Cerebellar nuclear complex (tissue), 1 donor: ENCODE measurements at regions not wholly inside any gene's neighbourhood (a gene's known extent, or its start where the extent isn't known, plus 50 kb on each side); places are given as distances from the start of the nearest gene placed in this dataset.

ENCODE experiments used
- DNase-seq, 2 experiments: peaks; one replicate each; lab custom pipeline; 2025; lab: John Stamatoyannopoulos, UW

DNA sequence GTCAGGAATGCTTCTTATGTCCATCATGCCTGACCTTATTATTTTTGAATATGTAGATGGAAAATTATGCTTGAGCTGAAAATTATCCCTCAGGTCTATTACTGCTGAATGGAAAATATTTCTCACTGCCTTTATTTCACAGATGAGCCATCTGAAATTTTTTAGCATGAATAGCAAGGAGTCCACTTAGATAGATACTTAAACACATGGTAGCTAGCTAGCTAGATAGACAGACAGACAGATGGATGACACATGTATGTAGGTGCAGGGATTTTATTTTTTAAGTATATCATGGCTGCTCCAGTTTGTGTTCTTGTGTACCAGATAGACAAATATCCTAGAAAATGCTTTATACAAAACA lies 645.0 kb downstream of the MMUT start:
- DNase-seq: no peak

- no peak for DNase-seq
These were observed 645.6 kb downstream of the MMUT start for GRCh38 chr6:48817333-48818051.

- no peak for DNase-seq
These were observed 648.1 kb downstream of the MMUT start for GRCh38 chr6:48814957-48815356.

GRCh38 chr6:48813836-48814235 lies 649.2 kb downstream of the MMUT start:
- no peak for DNase-seq

- DNase-seq: no peak
These were observed 653.4 kb downstream of the MMUT start for GRCh38 chr6:48809700-48810099.

DNA sequence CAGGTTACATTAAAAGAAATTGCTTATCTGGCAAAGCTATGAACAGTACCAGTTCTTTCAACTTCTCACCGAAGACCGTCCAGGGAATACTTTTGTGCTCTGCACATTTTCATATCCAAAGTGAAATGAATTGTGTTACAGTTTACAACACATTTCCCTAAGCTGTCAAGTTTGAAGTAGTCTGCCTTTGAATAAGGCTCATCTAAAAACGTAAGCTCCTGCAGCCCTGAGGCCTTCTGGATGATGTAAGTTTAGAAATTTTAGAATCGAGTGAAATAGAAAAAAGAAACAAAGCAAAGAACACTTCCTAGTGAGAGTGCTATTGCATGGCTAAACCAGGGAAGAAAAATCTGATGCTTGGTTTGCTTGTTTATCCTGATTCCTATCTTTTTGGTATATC lies 653.8 kb downstream of the MMUT start:
- no peak for DNase-seq

GRCh38 chr6:48798296-48798695 lies 664.8 kb downstream of the MMUT start:
- DNase-seq: no peak

- no peak for DNase-seq
These were observed 671.2 kb upstream of the PTCHD4 start for GRCh38 chr6:48782225-48782624.

GRCh38 chr6:48777411-48777810 lies 666.4 kb upstream of the PTCHD4 start:
- DNase-seq: no peak

DNA sequence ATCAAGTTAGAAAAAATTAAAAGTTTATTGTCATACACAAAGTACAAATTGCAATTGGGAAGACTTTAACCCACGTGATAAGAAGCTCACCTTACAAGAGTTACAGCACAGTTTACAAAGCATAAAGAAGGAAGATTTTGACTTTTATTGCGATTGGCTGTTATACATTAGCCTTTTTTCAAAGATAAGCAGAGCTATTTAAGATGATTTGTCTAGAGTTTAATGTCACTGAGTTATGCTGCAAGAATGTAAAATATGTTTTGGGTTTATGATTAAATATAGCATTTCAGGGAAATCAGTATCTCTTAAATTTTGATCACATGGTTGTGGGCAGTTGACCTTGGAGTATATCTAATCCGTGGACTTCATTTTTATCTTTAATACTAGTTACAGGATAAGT lies 664.2 kb upstream of the PTCHD4 start:
- no peak for DNase-seq

DNA sequence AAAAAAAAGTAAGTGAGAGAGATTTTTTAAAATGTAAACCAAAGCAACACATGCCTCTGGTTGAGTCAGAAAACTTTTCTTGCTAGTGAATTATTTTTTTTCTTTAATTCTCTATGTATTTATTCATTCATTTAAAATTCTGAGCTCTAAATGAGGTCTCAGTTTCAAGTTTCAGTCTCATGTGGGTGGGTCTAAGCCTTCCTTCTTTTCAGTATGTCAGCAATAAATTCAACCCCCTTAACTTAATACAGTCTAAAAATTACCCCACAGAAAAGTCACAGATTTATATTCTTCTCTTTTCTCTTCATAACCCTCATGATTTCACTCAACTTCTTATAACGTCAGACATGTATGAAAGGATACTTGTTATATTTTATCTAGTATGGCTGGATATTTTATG lies 663.3 kb upstream of the PTCHD4 start:
- DNase-seq: no peak

DNA sequence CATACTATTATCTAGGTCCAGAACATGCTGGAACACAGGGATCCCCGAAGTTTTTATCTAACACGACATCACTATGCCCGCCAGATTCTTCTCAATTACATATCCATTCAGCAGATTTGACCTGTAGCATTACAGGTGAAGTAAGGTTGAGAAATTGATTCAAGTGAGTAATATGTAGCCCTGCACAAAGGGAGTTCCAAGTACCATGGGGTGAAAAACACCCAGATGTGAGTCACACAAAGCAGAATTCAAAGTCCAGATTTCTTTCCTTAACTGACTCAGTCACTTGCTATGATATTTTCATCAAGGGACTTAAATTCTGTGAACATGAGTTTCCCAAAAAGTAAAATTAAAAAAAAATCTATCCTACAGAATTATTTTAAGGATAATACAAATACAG lies 655.4 kb upstream of the PTCHD4 start:
- no peak for DNase-seq

DNA sequence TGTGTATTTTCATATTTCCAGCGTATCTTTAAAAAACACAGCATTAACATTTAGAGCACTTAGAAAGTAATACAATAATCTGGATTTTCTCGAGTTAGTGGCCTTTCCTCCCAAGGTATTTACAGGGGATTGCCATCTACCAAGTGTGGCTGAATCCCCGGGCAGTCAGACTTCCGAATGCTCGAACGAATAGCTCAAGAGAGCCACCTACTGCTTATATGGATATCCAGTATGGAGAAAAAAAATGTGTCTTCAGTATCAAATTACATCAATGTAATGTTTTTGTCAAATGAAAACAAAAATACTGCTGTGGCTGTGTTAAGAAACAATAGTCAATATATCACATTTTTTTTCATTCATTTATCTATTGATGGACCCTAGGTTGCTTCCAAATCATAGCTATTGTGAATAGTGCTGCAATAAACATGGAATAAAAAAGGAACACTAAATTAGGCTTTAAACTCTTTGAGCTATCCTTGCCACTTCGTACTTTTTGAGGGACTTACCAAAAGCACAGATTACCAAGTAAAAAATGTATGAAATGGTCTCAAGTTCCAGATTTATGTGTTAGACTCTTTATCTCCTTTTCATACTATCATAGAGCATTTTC lies 654.5 kb upstream of the PTCHD4 start:
- DNase-seq: peak in 1 of 2 experiments; percentile 1

GRCh38 chr6:48764286-48765044 lies 653.5 kb upstream of the PTCHD4 start:
- no peak for DNase-seq

DNA sequence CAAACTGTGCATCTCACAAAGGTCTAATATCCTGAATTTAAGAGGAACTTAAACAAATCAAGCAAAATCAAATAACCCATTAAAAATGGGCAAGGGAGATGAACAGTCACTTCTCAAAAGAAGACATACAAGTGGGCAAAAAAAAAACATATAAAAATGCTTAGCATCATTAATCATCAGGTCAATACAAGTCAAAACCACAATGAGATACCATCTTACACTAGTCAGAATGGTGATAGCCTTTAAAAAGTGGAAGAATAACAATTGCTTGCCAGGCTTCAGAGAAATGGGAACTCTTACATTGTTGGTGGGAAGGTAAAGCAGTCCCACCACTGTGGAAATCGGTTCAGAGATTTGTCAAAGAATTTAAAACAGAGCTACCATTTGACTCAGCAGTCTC lies 646.7 kb upstream of the PTCHD4 start:
- DNase-seq: no peak

DNA sequence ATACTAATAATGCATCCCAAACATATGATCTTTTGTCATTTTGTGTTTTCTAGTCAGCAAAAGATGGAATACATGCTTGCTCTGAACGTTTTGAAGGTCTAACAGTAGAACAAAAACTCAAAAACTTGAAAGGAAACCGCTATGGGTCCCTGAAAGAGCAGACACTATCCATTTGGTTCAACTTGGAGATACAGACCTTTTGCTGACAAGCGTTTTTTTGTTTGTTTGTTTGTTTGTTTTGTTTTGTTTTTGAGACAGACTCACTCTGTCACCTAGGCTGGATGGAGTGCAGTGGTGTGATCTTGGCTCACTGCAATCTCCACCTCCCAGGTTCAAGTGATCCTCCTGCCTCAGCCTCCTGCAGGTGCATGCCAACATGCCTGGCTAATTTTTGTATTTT lies 644.3 kb upstream of the PTCHD4 start:
- DNase-seq: no peak

- DNase-seq: no peak
These were observed 643.6 kb upstream of the PTCHD4 start for GRCh38 chr6:48754641-48755040.

GRCh38 chr6:48750861-48751260 lies 639.9 kb upstream of the PTCHD4 start:
- DNase-seq: no peak

GRCh38 chr6:48747471-48747870 lies 636.5 kb upstream of the PTCHD4 start:
- DNase-seq: no peak

DNA sequence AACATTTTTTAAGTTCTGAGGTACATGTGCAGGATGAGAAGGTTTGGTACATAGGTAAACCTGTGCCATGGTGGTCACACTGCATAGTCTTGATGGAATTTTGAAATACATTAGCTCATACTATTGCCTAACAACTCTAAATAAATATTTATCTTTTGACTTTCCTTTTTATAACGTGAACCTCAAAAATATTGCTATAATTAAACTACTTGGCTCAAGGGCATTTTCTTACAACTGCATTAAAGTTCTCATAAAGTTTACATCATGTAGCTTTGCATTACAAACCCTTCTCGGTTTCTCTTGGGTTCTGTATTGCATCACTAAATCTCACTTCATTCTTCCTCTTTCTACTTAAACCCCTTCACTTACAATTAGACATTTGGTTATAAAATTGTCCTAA lies 636.0 kb upstream of the PTCHD4 start:
- DNase-seq: no peak

GRCh38 chr6:48744948-48745347 lies 634.0 kb upstream of the PTCHD4 start:
- DNase-seq: no peak

GRCh38 chr6:48743738-48744137 lies 632.7 kb upstream of the PTCHD4 start:
- DNase-seq: no peak

DNA sequence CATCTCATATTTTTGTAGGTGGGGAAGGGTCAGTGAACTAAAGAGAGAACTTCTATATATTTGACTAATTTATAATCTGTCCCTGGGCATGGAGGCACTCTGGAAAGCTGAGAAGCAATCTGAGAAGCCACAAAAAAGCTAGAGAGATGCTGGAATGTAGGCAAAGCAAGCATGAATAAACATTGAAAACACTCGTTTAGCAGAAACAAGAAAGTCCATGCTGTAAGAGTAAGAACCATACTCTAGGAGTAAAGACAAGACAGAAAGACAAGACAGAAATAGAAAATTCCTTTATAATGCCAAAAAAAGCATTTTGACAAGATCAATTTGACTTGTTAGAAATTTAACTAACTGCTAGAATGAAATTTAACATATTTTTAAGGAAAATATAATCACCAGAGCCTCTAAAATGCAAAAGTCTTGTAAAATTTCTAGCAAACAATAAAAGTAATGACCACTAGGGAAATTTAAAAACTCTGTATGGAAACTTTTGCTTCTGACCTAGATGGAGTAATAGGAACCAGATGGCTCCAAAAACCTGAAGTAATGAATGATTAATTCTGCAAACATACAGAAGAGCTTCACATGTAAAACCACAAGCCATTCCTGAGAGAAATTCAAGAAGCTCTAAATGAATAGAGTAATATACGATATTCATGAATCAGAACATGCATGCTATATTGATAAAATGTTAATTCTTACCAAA lies 625.7 kb upstream of the PTCHD4 start:
- DNase-seq: no peak
